Bronchial epithelial cell (primary cell): ENCODE measurements at regions not wholly inside any gene's neighbourhood (a gene's known extent, or its start where the extent isn't known, plus 50 kb on each side); places are given as distances from the start of the nearest gene placed in this dataset.
A peak's percentile ranks its signal among the peaks of the same experiment; 100 is the strongest.

Source experiments
- DNase-seq: peaks from one replicate; pipeline ENCODE4 v3.0.0-alpha.2; 2010; ENCODE audit warnings: low read depth
- FAIRE-seq: peaks from 2 replicates; lab custom pipeline; 2011; peaks lifted over from hg19 to GRCh38; lab: Jason Lieb, UNC
- H3K27me3 ChIP-seq: 2 replicates; pipeline ENCODE4 v1.5.1; 2011; ENCODE audit warnings: low read length; ENCODE audit not compliant: control insufficient read depth, insufficient read depth
- H3K36me3 ChIP-seq: 2 replicates; pipeline ENCODE4 v1.5.1; 2011; ENCODE audit warnings: low read length; ENCODE audit not compliant: control insufficient read depth, insufficient read depth
- H3K4me3 ChIP-seq: 2 replicates; pipeline ENCODE4 v1.5.1; 2011; ENCODE audit warnings: mild to moderate bottlenecking, low read depth, low read length, control low read depth
- CTCF ChIP-seq: IDR thresholded peaks from 2 replicates; pipeline ENCODE4 v1.5.1; 2011; ENCODE audit warnings: mild to moderate bottlenecking, moderate library complexity, low read length, control low read depth, inconsistent platforms; ENCODE audit not compliant: insufficient read depth, severe bottlenecking

GRCh38 chr18:7304061-7304370 lies 73.1 kb downstream of the LRRC30 start:
- FAIRE-seq, result no peak
- H3K36me3 ChIP-seq, result no peaks in the 10 kb centered on the region
- no peak overlapping the region for H3K4me3 ChIP-seq
- no peaks in the 10 kb centered on the region for H3K27me3 ChIP-seq
- TF ChIP-seq CTCF, result no peak
- no peak for DNase-seq

GRCh38 chr18:7305416-7305815 lies 74.5 kb downstream of the LRRC30 start:
- DNase-seq (no peak), FAIRE-seq (no peak)
- Histone ChIP-seq H3K4me3 (no peak overlapping the region), H3K27me3 (no peaks in the 10 kb centered on the region), H3K36me3 (no peaks in the 10 kb centered on the region)
- TF ChIP-seq CTCF, result no peak

- Histone ChIP-seq H3K36me3 (no peaks in the 10 kb centered on the region), H3K27me3 (no peaks in the 10 kb centered on the region), H3K4me3 (no peak overlapping the region)
- no peak for FAIRE-seq
- no peak for TF ChIP-seq CTCF
- no peak for DNase-seq
These were observed 76.1 kb downstream of the LRRC30 start for GRCh38 chr18:7307030-7307429.

- Histone ChIP-seq H3K4me3 (no peak overlapping the region), H3K27me3 (no peaks in the 10 kb centered on the region), H3K36me3 (no peaks in the 10 kb centered on the region)
- no peak for FAIRE-seq
- no peak for DNase-seq
- no peak for TF ChIP-seq CTCF
These were observed 76.6 kb downstream of the LRRC30 start for GRCh38 chr18:7307526-7307925.

- no peak overlapping the region for H3K4me3 ChIP-seq
- no peaks in the 10 kb centered on the region for H3K27me3 ChIP-seq
- no peaks in the 10 kb centered on the region for H3K36me3 ChIP-seq
- DNase-seq, result peak; percentile 81
- TF ChIP-seq CTCF, result no peak
- no peak for FAIRE-seq
These were observed 86.9 kb downstream of the LRRC30 start for GRCh38 chr18:7317804-7318231.

GRCh38 chr18:7319161-7319560 lies 88.3 kb downstream of the LRRC30 start:
- DNase-seq (no peak), FAIRE-seq (no peak)
- Histone ChIP-seq H3K36me3 (no peaks in the 10 kb centered on the region), H3K4me3 (no peak overlapping the region), H3K27me3 (no peaks in the 10 kb centered on the region)
- TF ChIP-seq CTCF, result no peak
